ENCODE measurements at regions not wholly inside any gene's neighbourhood (a gene's known extent, or its start where the extent isn't known, plus 50 kb on each side); places are given as distances from the start of the nearest gene placed in this dataset.

GRCh38 chrX:68934922-68935321 lies 106.1 kb downstream of the EFNB1 start:
- ATAC-seq = no peak
- DNase-seq = no peak
- no peaks in the 10 kb centered on the region for H3K4me1 Mint-ChIP-seq (ENCODE audit: low read depth)
- H3K27me3 Mint-ChIP-seq = no peaks in the 10 kb centered on the region
- intact Hi-C loops (cut with micrococcal nuclease) = no loop called here
- ChIA-PET POLR2A (no interaction called here), CTCF (no interaction called here)
- H3K36me3 Mint-ChIP-seq (ENCODE audit: low read depth) = no peaks in the 10 kb centered on the region
- no peak overlapping the region for H3K27ac Mint-ChIP-seq
- no peaks in the 10 kb centered on the region for H3K9me3 Mint-ChIP-seq
- TF ChIP-seq CTCF (IDR thresholded peaks at IDR 0.05) = no peak
- H3K4me3 Mint-ChIP-seq = no peak overlapping the region

DNA sequence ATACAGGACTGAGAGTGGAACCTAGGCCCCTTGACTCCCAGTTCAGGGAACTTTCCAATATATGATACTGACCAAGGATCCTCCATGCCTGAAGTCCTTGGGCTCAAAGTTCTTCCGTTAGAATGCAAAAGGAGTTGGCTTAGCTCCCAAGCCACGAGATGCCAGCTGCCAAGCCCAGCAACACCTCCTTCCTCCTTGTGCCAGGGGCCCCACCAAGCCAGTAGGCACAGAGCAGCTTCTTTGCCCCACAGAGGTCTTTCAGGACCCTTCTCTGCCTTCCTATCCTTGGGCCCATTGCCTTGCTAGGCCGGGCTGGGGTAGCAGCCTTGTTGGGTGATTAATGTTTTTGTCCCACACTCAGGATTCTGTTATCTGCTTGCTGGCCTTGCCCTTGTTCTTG lies 105.6 kb downstream of the EFNB1 start:
- ChIA-PET CTCF (no interaction called here), POLR2A (no interaction called here)
- H3K9me3 Mint-ChIP-seq = no peaks in the 10 kb centered on the region
- DNase-seq (no peak), ATAC-seq (no peak)
- no peak overlapping the region for H3K27ac Mint-ChIP-seq
- no peaks in the 10 kb centered on the region for H3K27me3 Mint-ChIP-seq
- H3K36me3 Mint-ChIP-seq (ENCODE audit: low read depth) = no peaks in the 10 kb centered on the region
- intact Hi-C loops (cut with micrococcal nuclease) = no loop called here
- H3K4me1 Mint-ChIP-seq (ENCODE audit: low read depth) = no peaks in the 10 kb centered on the region
- TF ChIP-seq CTCF (IDR thresholded peaks at IDR 0.05) = no peak
- no peak overlapping the region for H3K4me3 Mint-ChIP-seq

- Mint-ChIP-seq H3K27ac (no peak overlapping the region), H3K9me3 (no peaks in the 10 kb centered on the region), H3K27me3 (no peaks in the 10 kb centered on the region), H3K36me3 (ENCODE audit: low read depth) (no peaks in the 10 kb centered on the region), H3K4me3 (no peak overlapping the region), H3K4me1 (ENCODE audit: low read depth) (no peaks in the 10 kb centered on the region)
- intact Hi-C loops (cut with micrococcal nuclease) = no loop called here
- ChIA-PET CTCF (no interaction called here), POLR2A (no interaction called here)
- no peak for DNase-seq
- TF ChIP-seq CTCF (IDR thresholded peaks at IDR 0.05) = no peak
- ATAC-seq = no peak
These were observed 103.8 kb downstream of the EFNB1 start for GRCh38 chrX:68932611-68933010.

- no peak for ATAC-seq
- H3K4me3 Mint-ChIP-seq = no peak overlapping the region
- POLR2A ChIA-PET = no interaction called here
- H3K36me3 Mint-ChIP-seq (ENCODE audit: low read depth) = no peaks in the 10 kb centered on the region
- no peak for DNase-seq
- intact Hi-C loops (cut with micrococcal nuclease) = no loop called here
- H3K27ac Mint-ChIP-seq = no peak overlapping the region
- no peak for TF ChIP-seq CTCF (IDR thresholded peaks at IDR 0.05)
- H3K27me3 Mint-ChIP-seq = no peaks in the 10 kb centered on the region
- no peaks in the 10 kb centered on the region for H3K9me3 Mint-ChIP-seq
- CTCF ChIA-PET = no interaction called here
- no peaks in the 10 kb centered on the region for H3K4me1 Mint-ChIP-seq (ENCODE audit: low read depth)
These were observed 102.5 kb downstream of the EFNB1 start for GRCh38 chrX:68931345-68931744.

DNA sequence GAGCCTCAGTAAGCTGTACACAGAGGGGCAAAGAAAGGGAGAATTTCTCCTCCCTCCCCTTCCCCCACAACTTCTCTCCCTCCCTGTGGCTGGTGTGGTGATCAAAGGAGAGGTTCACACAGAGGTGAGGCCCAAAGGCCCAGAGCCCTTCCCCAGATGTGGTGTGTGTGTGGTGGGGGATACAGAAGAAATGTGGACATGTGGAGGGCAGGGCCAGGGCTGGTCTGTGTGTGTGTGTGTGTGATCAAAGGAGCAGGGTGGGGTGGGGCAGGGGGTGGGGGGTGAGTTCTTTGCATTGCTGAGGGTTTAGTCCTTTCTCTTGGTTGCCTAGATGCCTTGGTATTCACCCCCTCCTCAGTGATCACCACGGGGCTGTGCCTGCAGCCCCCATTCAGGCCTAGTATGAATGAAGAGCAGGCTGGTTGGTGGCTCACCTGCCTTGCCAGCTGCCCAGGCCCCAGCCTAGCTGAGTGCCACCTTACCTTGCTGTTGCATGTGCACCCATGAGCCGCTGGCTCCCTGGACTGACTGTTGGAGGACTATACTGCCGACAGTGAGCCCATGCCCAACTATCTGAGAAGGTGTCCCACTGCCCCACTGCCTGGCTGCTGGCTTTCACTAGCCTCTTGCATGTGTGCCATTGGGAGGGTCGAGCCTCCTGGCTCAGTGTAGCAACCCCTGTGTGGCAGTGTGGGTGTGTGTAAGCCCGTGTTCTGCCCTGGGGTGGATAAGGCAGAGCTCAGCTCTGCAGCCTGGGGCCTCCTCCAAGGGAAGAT lies 101.9 kb downstream of the EFNB1 start:
- H3K4me1 Mint-ChIP-seq (ENCODE audit: low read depth) = no peaks in the 10 kb centered on the region
- H3K27ac Mint-ChIP-seq = no peak overlapping the region
- no peaks in the 10 kb centered on the region for H3K36me3 Mint-ChIP-seq (ENCODE audit: low read depth)
- no peak for ATAC-seq
- no peaks in the 10 kb centered on the region for H3K9me3 Mint-ChIP-seq
- ChIA-PET POLR2A (no interaction called here), CTCF (no interaction called here)
- intact Hi-C loops (cut with micrococcal nuclease) = no loop called here
- TF ChIP-seq CTCF (IDR thresholded peaks at IDR 0.05) = no peak
- H3K27me3 Mint-ChIP-seq = no peaks in the 10 kb centered on the region
- no peak for DNase-seq
- H3K4me3 Mint-ChIP-seq = no peak overlapping the region

Data from activated CD8-positive, alpha-beta T cell treated with anti-CD3 and anti-CD28 coated beads for 36 hours (primary cell).